ENCODE measurements at regions not wholly inside any gene's neighbourhood (a gene's known extent, or its start where the extent isn't known, plus 50 kb on each side); places are given as distances from the start of the nearest gene placed in this dataset.

DNA sequence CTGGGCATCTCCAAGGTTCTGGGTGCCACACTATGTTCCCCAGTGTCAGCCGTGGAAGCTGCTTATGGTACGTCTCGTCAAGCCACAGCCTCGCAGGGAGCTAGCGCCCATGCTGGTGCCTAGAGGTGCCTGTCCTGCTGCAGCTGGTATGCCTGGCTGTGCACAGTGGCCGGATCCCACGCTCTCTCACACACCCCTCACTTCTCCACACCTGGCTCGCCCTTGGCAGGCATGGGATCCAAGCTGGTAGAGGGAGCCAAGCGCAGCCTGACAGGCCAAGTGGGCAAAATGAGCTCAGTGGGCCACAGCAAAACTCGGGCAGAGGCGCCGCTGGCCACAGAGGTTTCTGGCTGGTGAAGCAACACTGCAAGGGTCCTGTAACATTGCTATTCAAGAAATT is 156.1 kb upstream of the RBMS1 start:
- TF ChIP-seq, protein P1, sequence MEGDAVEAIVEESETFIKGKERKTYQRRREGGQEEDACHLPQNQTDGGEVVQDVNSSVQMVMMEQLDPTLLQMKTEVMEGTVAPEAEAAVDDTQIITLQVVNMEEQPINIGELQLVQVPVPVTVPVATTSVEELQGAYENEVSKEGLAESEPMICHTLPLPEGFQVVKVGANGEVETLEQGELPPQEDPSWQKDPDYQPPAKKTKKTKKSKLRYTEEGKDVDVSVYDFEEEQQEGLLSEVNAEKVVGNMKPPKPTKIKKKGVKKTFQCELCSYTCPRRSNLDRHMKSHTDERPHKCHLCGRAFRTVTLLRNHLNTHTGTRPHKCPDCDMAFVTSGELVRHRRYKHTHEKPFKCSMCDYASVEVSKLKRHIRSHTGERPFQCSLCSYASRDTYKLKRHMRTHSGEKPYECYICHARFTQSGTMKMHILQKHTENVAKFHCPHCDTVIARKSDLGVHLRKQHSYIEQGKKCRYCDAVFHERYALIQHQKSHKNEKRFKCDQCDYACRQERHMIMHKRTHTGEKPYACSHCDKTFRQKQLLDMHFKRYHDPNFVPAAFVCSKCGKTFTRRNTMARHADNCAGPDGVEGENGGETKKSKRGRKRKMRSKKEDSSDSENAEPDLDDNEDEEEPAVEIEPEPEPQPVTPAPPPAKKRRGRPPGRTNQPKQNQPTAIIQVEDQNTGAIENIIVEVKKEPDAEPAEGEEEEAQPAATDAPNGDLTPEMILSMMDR (IDR thresholded peaks at IDR 0.05) = no peak
- no peak for TF ChIP-seq POLR2A (IDR thresholded peaks at IDR 0.05)
- no peak for TF ChIP-seq POLR2AphosphoS5 (IDR thresholded peaks at IDR 0.05)
